Ishikawa (cell line): ENCODE measurements at regions not wholly inside any gene's neighbourhood (a gene's known extent, or its start where the extent isn't known, plus 50 kb on each side); places are given as distances from the start of the nearest gene placed in this dataset.

Source experiments
- CEBPB ChIP-seq: IDR thresholded peaks from 2 replicates; pipeline ENCODE4 v1.6.1; 2012
- CREB1 ChIP-seq: IDR thresholded peaks from 2 replicates; pipeline ENCODE4 v1.6.1; 2012; ENCODE audit warnings: low read depth
- EGR1 ChIP-seq: IDR thresholded peaks from 2 replicates; pipeline ENCODE4 v1.6.1; 2012
- EP300 ChIP-seq: IDR thresholded peaks from 2 replicates; pipeline ENCODE4 v1.6.1; 2012; ENCODE audit warnings: borderline replicate concordance
- MAX ChIP-seq: IDR thresholded peaks from 2 replicates; pipeline ENCODE4 v1.6.1; 2012
- RAD21 ChIP-seq: IDR thresholded peaks from 2 replicates; pipeline ENCODE4 v1.6.1; 2012; ENCODE audit warnings: low read depth
- REST ChIP-seq: IDR thresholded peaks from 2 replicates; pipeline ENCODE4 v1.6.1; 2012; ENCODE audit warnings: low read depth, mild to moderate bottlenecking
- TAF1 ChIP-seq: IDR thresholded peaks from 2 replicates; pipeline ENCODE4 v1.6.1; 2012; ENCODE audit warnings: low read depth, mild to moderate bottlenecking
- TCF12 ChIP-seq: IDR thresholded peaks from 2 replicates; pipeline ENCODE4 v1.6.1; 2012; ENCODE audit warnings: low read depth
- TEAD4 ChIP-seq: IDR thresholded peaks from 2 replicates; pipeline ENCODE4 v1.6.1; 2012
- USF1 ChIP-seq: IDR thresholded peaks from 2 replicates; pipeline ENCODE4 v1.6.1; 2012
- YY1 ChIP-seq: IDR thresholded peaks from 2 replicates; pipeline ENCODE4 v1.6.1; 2012; ENCODE audit warnings: low read depth
- ZBTB7A ChIP-seq: IDR thresholded peaks from 2 replicates; pipeline ENCODE4 v1.6.1; 2012; ENCODE audit warnings: low read depth

DNA sequence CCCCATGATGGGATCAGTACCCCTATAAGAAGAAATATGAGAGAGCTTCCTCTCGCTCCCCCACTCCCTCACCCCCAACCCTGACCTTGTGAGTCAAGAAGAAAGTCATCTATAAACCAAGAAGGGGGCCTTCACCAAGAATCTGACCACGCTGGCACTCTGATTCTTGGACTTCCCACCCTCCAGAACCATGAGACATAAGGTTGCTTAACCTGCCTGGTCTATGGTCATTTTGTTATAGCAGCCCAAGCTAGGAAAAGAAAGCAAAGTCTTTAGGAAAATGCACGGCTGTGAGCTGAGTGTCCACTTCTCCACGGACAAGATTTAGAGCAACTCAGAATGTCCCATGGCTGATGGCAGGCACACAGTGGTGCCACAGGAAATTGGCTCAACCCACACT lies 333.5 kb downstream of the SOX9 start:
- TF ChIP-seq EP300 (no peak), MAX (no peak), CEBPB (no peak), REST (no peak), TAF1 (no peak), RAD21 (no peak), CREB1 (no peak), YY1 (no peak), USF1 (no peak), TCF12 (no peak), ZBTB7A (no peak), TEAD4 (no peak), EGR1 (no peak)
